ENCODE measurements at regions not wholly inside any gene's neighbourhood (a gene's known extent, or its start where the extent isn't known, plus 50 kb on each side); places are given as distances from the start of the nearest gene placed in this dataset.

GRCh38 chr20:22321191-22321590, 263.2 kb downstream of the FOXA2 start:
- intact Hi-C loops (cut with micrococcal nuclease): no loop called here

- intact Hi-C loops (cut with micrococcal nuclease): no loop called here
Measured at GRCh38 chr20:22320245-22320915, 264.0 kb downstream of the FOXA2 start.

GRCh38 chr20:22315771-22316170, 268.6 kb downstream of the FOXA2 start:
- intact Hi-C loops (cut with micrococcal nuclease): no loop called here

GRCh38 chr20:22315073-22315472, 269.3 kb downstream of the FOXA2 start:
- intact Hi-C loops (cut with micrococcal nuclease): no loop called here

- intact Hi-C loops (cut with micrococcal nuclease): no loop called here
Measured at GRCh38 chr20:22312744-22313346, 271.5 kb downstream of the FOXA2 start.

DNA sequence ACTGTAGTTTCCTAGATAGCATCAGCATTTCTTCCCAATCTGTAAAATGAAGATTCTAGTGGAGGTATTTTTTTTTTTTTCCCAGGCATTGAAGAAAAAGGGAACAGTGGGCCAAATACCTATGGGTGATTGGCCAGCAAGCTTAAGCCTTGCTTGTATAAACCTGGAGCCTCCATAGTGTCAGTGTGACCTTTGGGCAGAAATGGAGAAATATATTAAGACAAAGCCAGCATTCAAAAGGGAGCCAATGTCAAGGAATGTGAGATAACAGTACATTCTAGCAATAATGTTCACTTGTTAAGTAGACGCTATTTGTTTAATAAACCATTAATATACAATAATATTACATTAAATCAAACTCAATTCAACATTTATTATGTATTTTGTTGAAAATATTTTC, 275.4 kb downstream of the FOXA2 start:
- intact Hi-C loops (cut with micrococcal nuclease): no loop called here

- intact Hi-C loops (cut with micrococcal nuclease): no loop called here
Measured at GRCh38 chr20:22307409-22307808, 277.0 kb downstream of the FOXA2 start.

DNA sequence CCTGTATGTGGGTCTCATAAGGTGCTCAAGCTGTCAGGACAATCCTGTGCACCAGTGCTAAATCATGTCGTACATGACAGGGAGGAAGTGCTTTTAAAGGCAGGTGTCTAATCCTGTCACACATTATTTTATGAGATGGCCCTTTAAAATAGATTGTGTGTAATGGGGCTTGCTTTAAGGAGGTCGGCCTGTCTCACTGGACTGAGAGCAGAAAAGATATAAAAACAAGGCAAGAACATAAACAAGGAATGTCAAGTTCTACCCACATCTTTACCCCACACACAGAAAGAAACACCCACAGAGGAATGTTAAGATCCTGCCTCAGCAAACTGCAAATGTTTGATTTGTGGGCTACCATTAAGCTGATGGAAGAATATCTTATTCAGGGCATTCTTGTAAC, 279.0 kb downstream of the FOXA2 start:
- intact Hi-C loops (cut with micrococcal nuclease): no loop called here

- intact Hi-C loops (cut with micrococcal nuclease): no loop called here
Measured at GRCh38 chr20:22303523-22303922, 280.8 kb downstream of the FOXA2 start.

GRCh38 chr20:22302039-22302438, 282.3 kb downstream of the FOXA2 start:
- intact Hi-C loops (cut with micrococcal nuclease): no loop called here

- intact Hi-C loops (cut with micrococcal nuclease): no loop called here
Measured at GRCh38 chr20:22293886-22294285, 290.5 kb downstream of the FOXA2 start.

DNA sequence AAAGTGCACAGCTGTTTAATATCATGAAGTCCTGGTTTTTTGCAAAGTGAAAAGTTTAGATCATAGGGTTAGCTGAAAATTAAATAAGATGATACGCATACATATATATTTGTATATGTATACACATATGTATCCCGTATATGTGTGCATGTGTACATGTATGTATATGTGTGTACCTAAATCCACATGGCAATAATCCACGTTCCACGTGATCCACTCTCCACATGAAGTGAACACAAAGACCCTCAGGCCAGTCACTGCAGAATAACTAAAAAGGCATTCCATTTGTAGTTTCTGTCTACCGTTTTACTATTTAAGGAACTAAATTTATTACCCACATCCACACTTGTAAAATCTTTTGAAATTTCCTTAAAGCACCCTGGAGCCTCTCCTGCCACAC, 294.9 kb downstream of the FOXA2 start:
- intact Hi-C loops (cut with micrococcal nuclease): no loop called here

GRCh38 chr20:22288957-22289356, 295.4 kb downstream of the FOXA2 start:
- intact Hi-C loops (cut with micrococcal nuclease): no loop called here

DNA sequence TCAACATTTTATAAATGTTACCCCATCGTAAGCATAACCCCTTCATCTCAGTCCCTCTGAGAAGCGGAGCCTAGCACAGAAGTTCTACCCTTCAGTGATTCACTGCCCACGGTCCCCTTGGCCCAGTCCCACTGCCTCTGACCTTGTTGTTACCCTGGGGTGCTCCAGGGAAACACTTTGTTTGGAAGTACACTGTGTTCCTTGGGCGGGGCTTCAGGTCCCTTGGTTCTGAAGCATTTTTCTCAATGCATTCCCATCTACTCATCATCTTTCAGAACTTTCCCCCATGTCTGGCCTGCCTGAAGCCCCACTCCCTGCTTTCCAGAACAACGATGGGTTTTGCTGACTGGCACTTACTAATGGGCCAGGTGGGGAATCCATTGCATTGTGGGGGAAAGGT, 296.2 kb downstream of the FOXA2 start:
- intact Hi-C loops (cut with micrococcal nuclease): no loop called here

GRCh38 chr20:22285555-22285954, 298.8 kb downstream of the FOXA2 start:
- intact Hi-C loops (cut with micrococcal nuclease): no loop called here

DNA sequence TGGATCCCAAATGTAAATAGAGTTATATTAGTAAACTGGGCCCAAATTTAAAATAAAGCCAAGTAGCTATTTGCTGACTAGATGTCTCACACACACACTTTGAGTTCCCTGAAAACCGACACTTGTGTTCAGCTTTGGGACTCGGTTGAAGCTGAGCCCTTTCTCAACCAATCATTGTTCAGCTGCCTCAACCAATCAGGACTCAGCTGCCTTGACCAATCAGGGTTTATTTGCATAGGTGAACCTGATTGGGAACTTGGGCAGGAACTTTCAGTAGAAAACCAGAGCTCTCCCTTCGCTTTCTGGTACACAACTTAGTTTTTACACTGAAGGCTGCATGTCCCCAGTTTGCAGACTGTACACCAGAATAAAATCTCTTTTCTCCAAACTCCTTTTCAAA, 301.7 kb downstream of the FOXA2 start:
- intact Hi-C loops (cut with micrococcal nuclease): no loop called here

- intact Hi-C loops (cut with micrococcal nuclease): no loop called here
Measured at GRCh38 chr20:22274330-22274729, 310.0 kb downstream of the FOXA2 start.

DNA sequence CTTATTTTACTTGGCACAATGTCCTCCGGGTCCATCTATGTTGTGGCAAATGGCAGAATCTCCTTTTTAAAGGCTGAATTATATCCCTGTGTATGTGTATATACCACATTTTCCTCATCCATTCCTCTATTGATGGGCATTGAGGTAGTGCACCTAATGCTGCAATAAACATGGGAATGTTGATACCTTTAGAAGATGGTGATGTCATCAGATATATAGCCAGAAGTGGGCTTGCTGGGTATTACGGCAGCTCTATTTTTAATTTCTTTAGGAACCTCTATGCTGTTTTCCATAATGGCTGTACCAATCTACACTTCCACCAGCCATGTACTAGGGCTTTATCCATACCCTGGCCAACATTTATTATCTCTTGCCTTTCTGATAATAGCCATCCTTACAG, 315.7 kb downstream of the FOXA2 start:
- intact Hi-C loops (cut with micrococcal nuclease): no loop called here

GRCh38 chr20:22264917-22265316, 319.5 kb downstream of the FOXA2 start:
- intact Hi-C loops (cut with micrococcal nuclease): no loop called here

DNA sequence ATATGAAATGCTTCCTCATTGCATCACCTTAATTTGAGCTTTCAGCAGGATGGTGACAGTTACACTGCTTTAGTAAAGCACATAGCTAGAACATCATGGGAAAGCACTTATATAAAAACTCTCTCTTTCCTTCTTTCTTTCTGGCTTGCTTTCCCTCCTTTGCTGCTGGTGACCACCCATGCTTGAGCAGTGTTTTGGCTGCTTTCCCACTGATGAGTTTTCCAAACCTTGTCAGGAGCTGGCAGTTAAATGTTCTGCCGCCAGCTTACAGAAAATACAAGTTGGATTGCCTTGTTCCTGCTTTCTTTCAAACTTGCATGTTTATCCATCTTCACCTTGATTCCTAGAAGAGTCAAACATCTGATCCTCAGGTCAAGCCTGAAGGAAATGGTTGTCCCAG, 323.9 kb downstream of the FOXA2 start:
- intact Hi-C loops (cut with micrococcal nuclease): no loop called here

DNA sequence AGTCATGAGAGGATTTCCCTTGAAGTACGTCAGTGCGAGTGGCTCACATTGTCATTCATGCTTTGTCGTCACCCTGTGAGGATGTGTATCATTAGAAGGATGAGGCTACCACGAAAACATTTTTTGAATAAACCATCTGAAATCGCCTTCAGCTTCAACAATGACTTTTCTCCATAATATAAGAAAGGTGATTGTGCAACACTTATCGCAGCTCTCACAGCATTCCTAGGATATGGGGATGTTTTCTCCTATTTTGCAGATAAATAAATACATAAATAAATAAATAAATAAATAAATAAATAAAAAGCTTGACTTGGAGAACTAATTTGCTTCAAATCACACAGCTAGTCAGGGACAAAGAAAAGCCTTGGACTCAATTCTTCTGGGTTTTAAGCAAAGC, 326.5 kb downstream of the FOXA2 start:
- intact Hi-C loops (cut with micrococcal nuclease): no loop called here

- intact Hi-C loops (cut with micrococcal nuclease): no loop called here
Measured at GRCh38 chr20:22248051-22248667, 336.2 kb downstream of the FOXA2 start.

DNA sequence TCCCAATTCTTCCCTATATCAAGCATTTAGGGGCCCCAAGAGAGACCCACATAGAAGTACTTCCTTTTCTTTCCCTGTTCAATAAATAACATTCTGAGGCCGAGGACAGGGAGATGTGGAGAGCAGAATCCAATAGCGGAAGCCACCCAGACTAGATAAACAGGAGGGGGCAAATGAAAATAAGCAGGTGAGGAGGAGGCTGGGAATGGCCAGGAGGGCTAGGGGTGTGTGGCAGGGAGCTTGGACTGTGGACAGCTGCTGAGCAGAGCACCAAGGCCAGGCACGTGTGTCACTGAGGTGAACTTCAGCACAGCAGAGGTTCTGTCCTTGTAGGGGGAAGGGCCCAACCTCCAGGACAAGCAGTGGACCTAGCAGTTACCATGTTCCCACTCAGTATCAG, 339.2 kb downstream of the FOXA2 start:
- intact Hi-C loops (cut with micrococcal nuclease): no loop called here
